SHP77 (cell line): ENCODE measurements at regions not wholly inside any gene's neighbourhood (a gene's known extent, or its start where the extent isn't known, plus 50 kb on each side); places are given as distances from the start of the nearest gene placed in this dataset.
"Not testable (repeated sequence)": the region's sequence is repeated elsewhere in the genome, so short reads cannot be mapped to it uniquely, and the experiment has no call there.

ENCODE experiments used
- DNase-seq, 2 experiments: peaks; one replicate each; lab custom pipeline; 2025; lab: John Stamatoyannopoulos, UW

DNA sequence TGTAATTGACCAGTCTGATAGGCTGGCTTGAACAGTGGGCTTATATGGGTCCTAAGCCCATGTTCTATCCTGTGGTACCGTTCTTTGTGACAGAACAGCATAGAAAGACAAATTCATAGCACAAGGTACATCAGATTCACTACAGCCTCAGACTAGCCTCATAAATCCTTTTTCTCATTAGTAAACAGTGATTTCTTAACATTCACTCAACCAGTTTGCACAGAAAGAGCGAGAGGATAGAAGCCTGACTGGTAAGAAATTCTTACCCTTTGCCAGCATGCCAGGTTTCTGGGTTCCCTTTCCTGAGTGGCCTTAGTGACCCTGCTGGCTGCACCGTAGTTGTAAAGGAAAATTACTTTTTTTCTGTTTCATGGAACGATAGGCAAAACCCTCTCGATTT, 412.1 kb downstream of the SH2D4B start:
- no peak for DNase-seq

DNA sequence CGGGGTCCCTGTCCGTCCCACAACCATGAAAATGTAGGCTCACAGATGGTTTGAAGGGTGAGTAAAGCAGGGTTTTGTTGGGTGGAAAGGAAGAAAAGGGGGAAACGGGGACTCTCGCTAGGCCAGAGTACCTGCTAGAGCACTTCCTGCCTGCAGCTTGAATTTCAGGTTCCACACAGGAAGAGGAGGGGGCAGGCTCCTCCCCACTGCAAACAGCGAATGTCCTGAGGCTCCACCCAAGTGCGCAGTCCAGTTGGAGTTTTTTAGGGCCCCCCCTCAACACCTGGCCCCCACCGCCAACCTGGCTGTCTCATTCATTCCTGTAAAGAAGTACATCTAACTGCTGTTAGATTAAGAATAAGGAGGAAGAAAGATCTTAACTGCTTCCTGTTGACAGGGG, 414.7 kb downstream of the SH2D4B start:
- DNase-seq: no peak

DNA sequence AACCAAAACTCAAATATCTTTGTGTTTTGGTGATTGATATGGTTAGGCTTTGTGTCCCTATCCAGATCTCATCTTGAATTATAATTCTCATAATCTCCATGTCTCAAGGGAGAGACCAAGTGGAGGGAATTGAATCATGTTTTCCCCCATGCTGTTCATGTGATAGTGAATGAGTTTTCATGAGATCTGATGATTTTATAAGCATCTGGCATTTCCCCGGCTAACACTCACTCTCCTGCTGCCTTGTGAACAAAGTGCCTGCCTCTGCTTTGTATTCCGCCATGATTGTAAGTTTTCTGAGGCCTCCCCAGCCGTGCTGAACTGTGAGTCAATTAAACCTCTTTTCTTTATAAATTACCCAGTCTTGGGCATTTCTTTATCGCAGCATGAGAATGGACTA, 419.5 kb downstream of the SH2D4B start:
- DNase-seq: no peak

DNA sequence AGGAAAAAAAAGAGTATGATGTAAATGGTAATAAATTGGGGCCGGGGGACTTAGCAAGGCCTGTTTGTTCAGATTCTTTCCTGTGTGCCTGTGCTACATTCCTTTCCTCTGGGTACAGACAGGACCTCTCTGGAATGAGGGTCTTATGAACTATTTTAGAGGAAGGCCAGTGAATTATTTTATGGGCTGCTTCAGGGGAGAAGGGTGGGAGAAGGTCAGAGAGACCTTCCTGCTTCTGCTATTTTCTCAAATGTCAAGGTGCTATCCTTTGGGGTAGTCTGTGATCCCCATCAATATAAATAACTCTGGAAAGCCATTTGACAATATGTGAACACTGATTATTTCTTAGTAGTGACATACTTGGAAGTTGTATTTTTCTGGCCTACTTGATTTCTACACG, 426.5 kb downstream of the SH2D4B start:
- DNase-seq: no peak

DNA sequence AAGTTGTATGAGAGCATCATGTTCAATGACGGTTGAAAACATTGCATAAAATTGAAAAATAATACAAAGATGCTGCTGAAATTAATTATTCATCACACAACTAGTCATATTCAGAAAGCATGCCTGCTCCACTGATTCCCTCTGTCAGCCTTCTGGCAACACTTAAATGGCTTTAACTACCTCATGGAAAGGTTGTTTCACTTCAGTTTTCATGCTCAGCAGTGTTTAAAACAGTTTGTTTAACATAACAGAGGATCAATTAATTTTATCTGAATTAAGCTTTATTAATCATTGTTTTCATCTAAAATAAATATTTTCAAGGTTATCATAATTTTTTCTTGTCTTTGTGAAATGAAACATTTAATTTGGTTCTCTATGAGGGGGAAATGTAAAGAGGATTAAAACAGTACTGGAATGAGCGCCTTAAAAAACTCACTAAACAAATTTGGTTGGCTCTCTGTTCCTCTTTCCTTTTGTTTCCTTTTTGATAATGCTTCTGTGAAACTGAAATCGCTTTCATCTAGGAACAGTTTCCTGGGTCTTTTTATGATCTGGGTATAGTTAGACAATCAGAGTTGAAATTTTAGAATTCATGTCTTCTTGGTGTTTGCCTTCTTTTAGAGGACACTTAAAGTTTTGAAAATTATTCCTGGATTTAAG, 427.4 kb downstream of the SH2D4B start:
- no peak for DNase-seq

DNA sequence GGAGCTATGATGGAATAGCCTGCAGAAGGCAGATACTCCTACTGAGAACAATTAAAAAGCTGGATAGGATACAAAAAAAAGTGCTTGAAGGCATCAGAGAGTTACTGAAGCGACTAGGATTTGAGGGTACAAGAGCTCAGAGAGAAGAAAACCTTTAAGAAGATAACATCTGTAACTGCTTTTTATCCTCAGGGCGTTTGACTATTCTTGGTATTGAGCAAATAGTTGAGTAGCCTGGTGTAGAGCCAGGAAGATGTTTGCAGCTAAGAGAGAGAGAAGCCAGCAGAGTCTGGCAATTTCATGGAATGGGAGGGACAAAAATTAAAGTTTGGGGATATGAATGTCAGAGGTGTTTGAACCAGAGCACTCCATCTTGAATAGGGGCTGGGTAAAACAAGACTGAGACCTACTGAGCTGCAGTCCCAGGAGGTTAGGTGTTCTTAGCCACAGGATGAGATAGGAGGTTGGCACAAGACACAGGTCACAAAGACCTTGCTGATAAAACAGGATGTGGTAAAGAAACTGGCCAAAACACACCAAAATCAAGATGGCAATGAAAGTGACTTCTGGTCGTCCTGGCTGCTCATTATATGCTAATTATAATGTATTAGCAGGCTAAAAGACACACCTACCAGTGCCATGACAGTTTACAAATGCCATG, 428.8 kb downstream of the SH2D4B start:
- DNase-seq: no peak

DNA sequence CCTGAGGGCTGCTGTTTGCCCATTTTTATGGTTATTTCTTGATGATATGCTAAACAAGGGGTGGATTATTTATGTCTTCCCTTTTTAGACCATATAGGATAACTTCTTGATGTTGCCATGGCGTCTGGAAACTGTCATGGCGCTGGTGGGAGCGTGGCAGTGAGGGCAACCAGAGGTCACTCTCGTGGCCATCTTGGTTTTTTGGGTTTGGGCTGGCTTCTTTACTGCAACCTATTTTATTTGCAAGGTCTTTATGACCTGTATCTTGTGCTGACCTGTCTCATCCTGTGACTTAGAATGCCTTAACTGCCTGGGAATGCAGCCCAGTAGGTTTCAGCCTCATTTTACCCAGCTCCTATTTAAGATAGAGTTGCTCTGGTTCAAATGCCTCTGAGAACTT, 429.7 kb downstream of the SH2D4B start:
- DNase-seq: not testable (repeated sequence)

DNA sequence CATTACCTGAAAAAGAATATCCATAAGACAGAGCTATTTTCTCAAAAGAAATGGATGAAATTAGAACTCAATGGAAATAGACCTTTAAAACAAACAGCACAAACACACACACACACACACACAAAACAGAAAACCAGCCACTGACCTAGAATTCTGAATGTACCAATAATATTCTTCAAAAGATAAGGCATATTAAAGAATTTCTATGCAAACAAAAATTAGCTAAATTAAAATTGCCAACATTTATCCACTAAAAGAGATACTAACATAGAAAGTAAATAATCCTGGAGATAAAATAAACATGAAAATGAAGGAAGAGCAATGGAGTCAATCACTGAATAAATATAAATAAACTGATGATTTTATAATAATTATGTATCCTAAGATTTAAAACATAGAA, 431.2 kb downstream of the SH2D4B start:
- no peak for DNase-seq

DNA sequence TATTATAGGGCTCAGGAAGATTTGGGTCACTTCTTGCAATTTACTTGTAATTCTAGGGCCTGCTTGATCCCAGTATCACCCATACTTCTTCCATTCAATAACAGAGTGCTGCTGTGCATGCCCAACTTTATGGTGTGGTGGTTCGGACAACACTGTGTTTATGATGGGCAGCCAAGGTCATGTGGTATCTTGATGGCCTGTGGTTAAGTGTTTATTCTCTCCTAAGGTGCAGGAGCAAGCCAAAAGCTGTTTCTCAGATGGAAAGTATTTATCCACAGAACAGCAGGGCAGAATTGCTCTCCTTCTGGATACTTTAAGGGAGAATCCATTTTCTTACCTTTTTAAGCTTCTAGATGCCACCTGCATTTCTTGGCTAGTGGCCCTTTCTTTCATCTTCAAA, 433.8 kb downstream of the SH2D4B start:
- no peak for DNase-seq

DNA sequence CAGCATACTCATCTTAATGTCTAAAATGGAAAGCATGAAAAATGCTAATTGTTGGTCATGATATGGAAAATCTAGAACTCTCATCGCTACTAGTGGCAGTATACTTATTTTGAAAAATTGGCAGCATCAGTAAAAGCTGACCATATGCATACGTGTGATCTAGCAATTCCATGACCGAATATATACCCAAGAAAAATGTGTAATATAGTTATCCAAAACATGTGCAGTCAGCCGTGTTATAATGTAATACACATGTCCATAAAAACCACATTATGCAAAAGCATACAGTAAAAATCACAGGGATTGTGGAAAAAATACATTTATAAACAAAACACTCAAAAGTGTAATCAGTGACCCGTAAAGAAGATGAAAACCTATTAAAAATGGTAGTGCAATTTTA, 439.0 kb downstream of the SH2D4B start:
- DNase-seq: no peak

DNA sequence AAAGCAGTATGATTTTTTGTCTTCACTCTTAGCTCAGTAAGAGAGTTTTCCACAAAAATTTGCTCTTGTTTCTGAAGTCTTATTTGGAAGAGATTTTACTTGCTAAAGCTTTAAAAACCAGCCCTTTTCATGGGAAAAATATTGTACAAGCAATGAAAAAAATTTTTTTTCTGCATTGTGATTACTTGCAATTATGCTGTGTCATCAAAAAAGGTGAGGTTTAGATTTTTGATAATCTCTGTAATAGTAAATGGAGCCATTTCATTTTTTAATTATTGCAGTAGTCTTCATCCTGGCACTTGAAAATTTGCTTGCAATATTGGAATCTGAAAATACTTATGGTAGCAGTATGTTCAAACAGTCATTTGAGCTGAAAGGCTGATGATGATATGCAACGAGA, 447.4 kb downstream of the SH2D4B start:
- DNase-seq: no peak

DNA sequence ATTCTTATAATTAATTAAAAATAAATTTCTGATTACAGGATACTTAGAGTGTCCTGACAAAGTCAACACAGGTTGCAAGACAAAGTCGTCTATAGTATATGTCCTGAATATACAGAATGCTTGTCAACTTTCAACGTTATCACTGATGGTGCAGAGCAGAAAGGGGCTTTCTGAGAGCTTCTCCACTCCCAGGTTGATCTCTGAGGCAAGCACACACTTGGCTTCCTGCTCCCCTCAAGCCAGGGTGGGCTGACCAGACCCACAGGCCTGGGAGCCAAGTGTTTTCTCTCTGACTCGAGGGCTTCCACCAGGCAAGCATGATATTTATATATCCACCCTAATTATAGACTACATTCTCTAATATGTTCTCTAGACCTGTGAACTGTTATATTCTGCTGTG, 448.9 kb downstream of the SH2D4B start:
- no peak for DNase-seq

DNA sequence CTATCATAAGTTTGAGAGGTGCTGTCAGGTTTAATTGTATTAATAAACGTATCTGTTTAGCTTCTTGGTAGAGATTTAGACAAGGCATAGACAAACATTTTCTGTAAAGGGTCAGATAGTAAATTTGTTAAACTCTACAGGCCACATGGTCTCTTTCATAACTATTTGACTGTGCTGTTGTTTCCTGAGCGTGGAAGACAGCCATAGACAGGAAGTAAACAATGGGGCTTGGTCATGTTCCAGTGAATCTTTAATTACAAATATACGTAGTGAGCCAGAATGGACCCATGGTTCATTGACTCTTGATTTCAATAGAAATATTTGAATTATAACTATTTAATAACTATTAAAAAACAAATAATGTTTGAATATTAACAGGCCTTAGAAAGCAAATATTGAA, 451.1 kb downstream of the SH2D4B start:
- no peak for DNase-seq

DNA sequence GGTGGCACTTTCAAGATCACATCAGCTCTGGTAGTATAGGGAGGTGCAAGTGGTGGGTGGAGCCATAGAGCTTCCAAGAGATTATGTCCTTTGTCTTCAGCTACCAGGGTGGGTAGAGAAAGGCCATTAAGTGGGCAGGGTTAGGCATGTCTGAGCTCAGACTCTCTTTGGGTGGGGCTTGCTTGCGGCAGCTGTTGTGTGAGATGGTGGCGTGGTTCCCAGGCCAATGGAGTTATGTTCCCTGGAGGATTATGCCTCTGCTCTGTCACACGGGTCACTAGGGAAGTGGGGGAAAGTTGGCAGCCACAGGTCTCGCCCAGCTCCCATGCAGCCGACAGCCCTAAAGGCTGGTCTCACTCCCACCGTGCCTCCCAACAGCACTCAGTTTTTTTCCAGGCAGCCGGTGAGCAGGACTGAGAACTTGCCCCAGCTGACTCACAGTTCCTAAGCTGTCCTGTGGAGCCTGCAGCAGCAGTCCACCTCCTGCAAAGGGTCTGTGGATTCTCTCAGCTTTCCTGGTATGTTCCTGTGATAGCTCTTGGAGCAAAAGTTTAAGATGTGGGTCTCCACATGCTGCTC, 459.0 kb downstream of the SH2D4B start:
- DNase-seq: no peak

DNA sequence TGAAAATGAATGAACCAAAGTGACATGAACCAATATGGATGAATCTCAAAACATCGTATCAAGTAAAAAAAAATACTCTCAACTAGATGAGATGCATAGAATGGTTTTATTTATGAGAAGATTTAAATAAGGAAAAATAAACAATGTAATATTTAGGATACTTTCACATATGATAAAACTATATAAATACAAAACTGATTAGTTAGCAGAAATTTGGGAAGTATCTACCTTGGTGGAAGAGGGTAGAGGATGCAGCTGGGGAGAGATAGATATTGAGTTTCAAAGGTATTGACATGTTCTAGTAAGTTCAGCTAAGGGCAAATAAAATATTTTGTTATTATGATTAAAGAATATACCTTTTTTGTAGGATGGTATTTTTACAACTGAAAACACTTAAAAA, 463.1 kb downstream of the SH2D4B start:
- no peak for DNase-seq

DNA sequence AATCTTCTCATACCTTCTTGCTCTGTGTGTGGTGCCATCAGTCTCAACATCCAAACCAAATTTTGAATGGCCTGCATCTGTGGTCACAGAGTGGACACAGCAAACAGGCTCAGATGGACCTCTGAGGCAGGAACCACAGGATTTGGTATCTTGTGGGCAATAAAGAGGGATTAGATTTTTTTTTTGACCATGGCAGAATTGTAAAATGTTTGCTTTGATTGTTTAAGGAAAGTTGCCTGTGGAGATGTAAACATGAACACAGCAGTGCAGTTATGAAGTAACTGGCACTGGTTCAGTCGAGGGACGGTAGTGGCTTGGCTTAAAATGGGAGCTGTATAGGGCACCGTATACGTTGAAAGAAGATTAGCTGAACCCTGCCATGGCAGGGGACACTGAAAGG, 464.7 kb downstream of the SH2D4B start:
- no peak for DNase-seq

DNA sequence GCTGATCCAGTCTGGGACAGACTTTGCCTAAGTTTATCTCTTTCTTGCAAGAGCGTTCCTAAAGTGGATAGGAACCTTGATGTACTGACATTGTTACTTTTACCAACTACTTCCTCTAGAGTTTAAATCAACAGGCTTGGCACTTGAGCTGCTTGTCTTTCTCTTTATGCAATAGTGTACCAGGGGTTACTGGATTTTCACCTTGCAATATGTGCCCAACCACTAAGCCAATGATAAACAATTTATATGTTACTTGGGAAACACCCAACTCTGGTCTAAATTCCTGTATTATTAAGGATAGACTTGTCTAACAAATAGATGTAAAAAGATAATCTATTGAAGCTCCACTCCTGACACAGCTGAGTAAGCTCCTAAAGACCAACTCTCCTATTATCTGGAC, 470.2 kb downstream of the SH2D4B start:
- DNase-seq: no peak

DNA sequence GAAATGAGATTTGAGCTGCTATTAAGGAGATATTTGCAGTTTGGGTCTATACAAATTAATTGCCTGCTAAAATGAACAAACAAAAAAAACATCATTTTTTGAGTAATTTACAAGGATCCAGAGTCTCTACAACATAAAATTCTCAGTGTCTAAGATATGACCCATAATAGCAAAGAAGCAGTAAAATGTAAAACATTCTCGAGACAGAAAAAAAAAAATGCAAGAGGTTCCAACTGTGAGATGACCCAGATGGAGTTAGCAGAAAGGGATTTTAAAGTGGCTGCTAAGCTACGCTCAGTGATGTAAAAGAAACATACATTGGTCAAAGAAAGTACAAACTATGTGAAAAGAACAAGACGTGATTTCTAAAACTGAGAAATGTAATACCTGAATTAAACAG, 471.0 kb downstream of the SH2D4B start:
- DNase-seq: no peak

DNA sequence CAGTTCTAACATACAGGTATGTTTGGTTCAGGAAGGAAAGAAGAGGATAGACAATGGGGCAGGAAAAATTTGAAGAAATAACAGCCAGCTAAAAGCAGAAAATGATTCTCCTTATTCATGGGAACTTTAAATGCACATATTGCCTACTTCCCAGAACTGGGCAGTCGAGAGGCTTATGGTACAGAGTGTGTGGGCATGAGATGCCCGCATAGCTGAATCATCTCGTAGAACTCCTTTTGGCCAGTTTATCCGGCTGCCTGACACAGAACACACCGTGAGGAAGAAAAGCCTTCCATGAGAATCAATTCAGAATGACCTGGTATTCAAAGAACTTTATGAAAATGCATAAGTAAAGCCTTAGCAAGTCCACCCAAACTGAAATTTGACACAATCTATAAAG, 471.6 kb downstream of the SH2D4B start:
- DNase-seq: no peak

DNA sequence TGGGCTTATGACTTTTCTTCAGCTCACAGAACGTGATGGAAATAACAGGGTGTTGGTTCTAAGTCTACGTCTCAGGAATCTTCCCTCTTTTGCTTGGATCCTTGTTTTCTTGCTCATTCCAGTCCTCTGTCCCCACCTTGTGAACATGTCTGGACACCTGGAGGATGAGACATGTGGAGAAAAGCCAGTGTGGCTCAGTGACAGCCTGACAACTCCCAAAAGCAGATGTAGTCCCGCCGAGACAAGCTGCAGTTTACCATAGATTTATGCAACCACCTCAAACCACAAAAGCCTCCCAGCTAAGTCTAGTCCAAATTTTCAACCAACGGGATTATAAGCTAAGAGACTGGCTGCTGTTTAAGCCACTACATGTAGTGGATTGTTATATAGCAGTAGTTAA, 476.1 kb downstream of the SH2D4B start:
- DNase-seq: no peak

DNA sequence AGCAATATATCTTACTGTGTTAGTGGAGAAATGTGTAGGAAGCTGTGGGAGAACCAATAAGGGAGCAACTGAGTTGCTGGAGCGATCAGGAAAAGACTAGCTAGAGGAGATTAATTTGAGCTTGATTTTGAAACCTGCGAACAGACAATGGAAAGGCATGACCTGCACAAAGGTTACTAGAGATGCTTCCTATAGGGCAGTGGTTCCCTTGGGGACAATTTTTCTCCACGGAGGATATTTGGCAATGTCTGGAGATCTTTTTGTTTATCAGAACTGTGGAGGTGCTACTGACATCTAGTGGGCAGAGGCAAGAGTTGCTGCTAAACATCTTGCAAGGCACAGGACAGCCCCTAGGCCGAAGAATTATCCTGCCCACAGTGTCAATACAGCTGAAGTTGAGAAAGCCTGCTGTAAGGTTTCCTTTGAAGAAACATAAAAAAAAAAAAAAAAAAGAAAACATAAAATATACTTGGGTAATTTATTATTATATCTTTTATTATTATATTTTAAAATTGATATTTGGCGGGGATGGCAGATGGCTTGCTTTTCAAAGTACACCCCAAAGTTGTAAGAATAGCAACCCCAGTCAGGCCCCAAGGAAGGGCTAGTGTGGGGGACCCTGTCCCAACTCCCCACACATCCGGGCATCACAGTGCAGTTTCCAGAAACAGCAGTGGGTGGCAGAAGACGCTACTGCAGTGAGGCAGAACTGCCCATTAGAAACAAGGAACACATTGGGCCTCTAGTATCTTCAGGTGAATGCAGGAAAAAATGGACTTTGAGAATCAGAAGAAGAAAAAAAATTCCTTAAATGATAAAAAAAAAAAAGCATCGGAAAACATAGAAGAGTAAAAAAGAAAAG, 481.6 kb downstream of the SH2D4B start:
- DNase-seq: peak in 1 of 2 experiments; percentile 26

DNA sequence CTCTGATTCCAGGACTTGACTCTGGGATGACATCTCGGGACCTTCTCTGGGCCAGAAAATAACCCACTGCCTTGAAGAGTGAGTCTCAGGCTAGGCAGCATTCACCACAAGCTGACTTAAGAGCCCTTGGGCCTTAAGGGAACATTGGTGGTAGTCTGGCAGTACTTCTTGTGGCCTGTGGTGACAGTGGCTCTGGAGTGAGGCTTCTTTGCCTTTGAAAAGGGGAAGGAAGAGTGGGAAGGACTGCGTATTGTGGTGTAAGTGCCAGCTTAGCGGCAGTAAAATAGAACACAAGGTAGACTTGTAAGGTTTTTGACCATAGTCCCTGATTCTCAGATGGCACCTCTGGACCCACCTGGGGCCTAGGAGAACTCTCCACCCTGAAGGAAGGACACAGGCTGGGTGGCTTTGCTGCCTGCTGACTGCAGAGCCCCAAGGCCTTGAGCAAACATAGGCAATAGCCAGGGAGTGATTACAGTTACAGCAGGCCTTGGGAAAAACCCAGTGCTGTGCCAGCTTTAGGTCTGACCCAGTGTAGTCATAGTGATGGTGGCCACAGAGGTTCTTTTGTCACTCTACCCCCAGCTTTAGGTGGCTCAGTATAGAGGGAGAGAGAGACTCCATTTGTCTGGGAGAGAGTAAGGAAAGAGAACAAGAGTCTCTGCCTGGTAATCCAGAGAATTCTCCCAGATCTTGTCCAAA, 483.9 kb downstream of the SH2D4B start:
- DNase-seq: no peak
